ENCODE measurements at regions not wholly inside any gene's neighbourhood (a gene's known extent, or its start where the extent isn't known, plus 50 kb on each side); places are given as distances from the start of the nearest gene placed in this dataset.
"Not testable (repeated sequence)": the region's sequence is repeated elsewhere in the genome, so short reads cannot be mapped to it uniquely, and the experiment has no call there.

DNA sequence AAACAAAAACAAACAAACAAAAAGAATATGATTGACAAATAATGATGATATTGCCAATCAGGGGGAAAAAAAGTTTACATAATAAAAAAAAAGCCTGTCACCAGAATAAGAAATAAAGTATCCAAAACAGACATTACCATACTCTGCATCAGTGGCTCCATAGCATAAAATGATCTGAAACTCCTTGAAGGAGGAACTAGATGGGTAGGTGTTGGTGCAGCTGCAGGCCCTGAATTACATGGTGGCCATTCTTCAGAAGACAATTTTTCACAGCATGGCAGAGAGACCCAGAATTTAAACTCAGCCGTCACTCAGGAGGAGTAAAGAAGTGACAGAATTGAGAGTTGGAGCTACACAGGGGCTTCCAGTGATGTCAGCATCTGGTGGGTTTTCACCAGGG lies 60.2 kb downstream of the GLUL start:
- peaks cover 2% of the 10 kb centered on the region for H3K4me1 Mint-ChIP-seq (ENCODE audit: low read depth)
- no peak for ATAC-seq
- H3K4me3 Mint-ChIP-seq = no peak overlapping the region
- no peaks in the 10 kb centered on the region for H3K36me3 Mint-ChIP-seq (ENCODE audit: insufficient read depth)
- DNase-seq = no peak
- H3K27me3 Mint-ChIP-seq (ENCODE audit: low read depth) = no peaks in the 10 kb centered on the region
- no peaks in the 10 kb centered on the region for H3K9me3 Mint-ChIP-seq

GRCh38 chr1:182330303-182330702 lies 61.3 kb downstream of the GLUL start:
- no peak for DNase-seq
- H3K36me3 Mint-ChIP-seq (ENCODE audit: insufficient read depth) = no peaks in the 10 kb centered on the region

GRCh38 chr1:182329471-182329870 lies 62.1 kb downstream of the GLUL start:
- ATAC-seq (no peak), DNase-seq (no peak)
- Mint-ChIP-seq H3K4me1 (ENCODE audit: low read depth) (no peaks in the 10 kb centered on the region), H3K27me3 (ENCODE audit: low read depth) (no peaks in the 10 kb centered on the region), H3K9me3 (no peaks in the 10 kb centered on the region), H3K4me3 (no peak overlapping the region), H3K36me3 (ENCODE audit: insufficient read depth) (no peaks in the 10 kb centered on the region)

More at GRCh38 chr1:182330303-182330702, 61.3 kb downstream of the GLUL start:
- Mint-ChIP-seq H3K4me3 (no peak overlapping the region), H3K9me3 (no peaks in the 10 kb centered on the region), H3K4me1 (ENCODE audit: low read depth) (peaks cover 2% of the 10 kb centered on the region), H3K27me3 (ENCODE audit: low read depth) (no peaks in the 10 kb centered on the region)
- ATAC-seq = no peak

DNA sequence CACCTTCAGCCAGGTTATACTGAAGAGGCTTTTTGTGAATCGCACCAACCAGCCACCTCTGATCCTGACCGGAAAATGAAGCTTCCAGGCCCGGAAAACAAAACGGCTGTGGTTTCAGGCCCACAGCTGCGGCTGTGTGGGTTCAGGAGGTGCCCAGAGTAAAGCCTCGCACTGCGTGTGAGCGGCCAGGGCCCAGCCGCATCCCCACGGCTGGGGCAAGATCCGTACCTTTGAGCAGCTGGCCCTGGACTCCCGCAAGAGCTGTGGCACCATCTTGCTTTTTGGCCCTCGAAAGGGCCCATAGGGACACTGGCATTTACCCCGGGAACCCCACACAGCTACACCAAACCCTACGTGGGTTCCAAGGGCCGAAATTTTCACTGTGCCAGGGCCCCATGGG lies 63.0 kb downstream of the GLUL start:
- H3K27me3 Mint-ChIP-seq (ENCODE audit: low read depth) = no peaks in the 10 kb centered on the region
- no peaks in the 10 kb centered on the region for H3K9me3 Mint-ChIP-seq
- ATAC-seq (no peak), DNase-seq (no peak)
- no peaks in the 10 kb centered on the region for H3K4me1 Mint-ChIP-seq (ENCODE audit: low read depth)
- no peaks in the 10 kb centered on the region for H3K36me3 Mint-ChIP-seq (ENCODE audit: insufficient read depth)
- no peak overlapping the region for H3K4me3 Mint-ChIP-seq

GRCh38 chr1:182325339-182325738 lies 66.3 kb downstream of the GLUL start:
- ATAC-seq (no peak), DNase-seq (no peak)
- Mint-ChIP-seq H3K36me3 (ENCODE audit: insufficient read depth) (no peaks in the 10 kb centered on the region), H3K4me3 (no peak overlapping the region), H3K27me3 (ENCODE audit: low read depth) (no peaks in the 10 kb centered on the region), H3K4me1 (ENCODE audit: low read depth) (no peaks in the 10 kb centered on the region), H3K9me3 (no peaks in the 10 kb centered on the region)

GRCh38 chr1:182321532-182321931 lies 70.1 kb downstream of the GLUL start:
- not testable (repeated sequence) for H3K36me3 Mint-ChIP-seq (ENCODE audit: insufficient read depth); H3K27me3 Mint-ChIP-seq (ENCODE audit: low read depth); H3K9me3 Mint-ChIP-seq; DNase-seq; H3K4me3 Mint-ChIP-seq; H3K4me1 Mint-ChIP-seq (ENCODE audit: low read depth); ATAC-seq

DNA sequence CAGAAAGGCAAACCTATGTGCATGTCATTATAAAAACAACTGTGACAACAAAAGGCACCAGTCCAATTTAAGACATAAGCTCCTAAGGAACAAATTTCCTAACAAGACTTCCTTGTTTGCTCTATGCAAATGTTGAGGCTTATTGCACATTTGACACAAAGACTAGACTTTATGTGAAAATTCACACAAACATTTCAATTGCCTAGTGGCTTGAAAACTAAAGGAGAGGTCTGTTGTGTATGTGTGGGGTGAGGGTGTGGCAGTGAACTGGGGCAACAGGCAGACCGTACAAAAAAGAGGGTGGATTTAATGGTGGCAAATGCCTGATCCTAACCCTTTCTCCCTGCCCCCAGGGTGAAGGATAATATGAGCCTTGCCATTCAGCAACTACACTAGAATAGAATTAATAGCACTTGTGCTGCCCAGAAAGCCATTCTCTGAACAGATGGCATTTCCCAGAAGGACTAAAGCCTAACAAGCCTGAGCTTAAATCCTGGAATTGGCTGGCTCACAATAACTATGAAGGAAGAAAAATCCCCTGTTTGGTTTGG lies 73.9 kb downstream of the GLUL start:
- no peak for ATAC-seq
- Mint-ChIP-seq H3K9me3 (no peaks in the 10 kb centered on the region), H3K4me3 (no peak overlapping the region), H3K4me1 (ENCODE audit: low read depth) (no peaks in the 10 kb centered on the region), H3K27me3 (ENCODE audit: low read depth) (peaks cover 3% of the 10 kb centered on the region), H3K36me3 (ENCODE audit: insufficient read depth) (no peaks in the 10 kb centered on the region)
- no peak for DNase-seq

- H3K36me3 Mint-ChIP-seq (ENCODE audit: insufficient read depth); H3K4me1 Mint-ChIP-seq (ENCODE audit: low read depth); H3K27me3 Mint-ChIP-seq (ENCODE audit: low read depth); H3K4me3 Mint-ChIP-seq; H3K9me3 Mint-ChIP-seq; DNase-seq; ATAC-seq: not testable (repeated sequence)
Measured at GRCh38 chr1:182316454-182316853, 75.1 kb downstream of the GLUL start.

DNA sequence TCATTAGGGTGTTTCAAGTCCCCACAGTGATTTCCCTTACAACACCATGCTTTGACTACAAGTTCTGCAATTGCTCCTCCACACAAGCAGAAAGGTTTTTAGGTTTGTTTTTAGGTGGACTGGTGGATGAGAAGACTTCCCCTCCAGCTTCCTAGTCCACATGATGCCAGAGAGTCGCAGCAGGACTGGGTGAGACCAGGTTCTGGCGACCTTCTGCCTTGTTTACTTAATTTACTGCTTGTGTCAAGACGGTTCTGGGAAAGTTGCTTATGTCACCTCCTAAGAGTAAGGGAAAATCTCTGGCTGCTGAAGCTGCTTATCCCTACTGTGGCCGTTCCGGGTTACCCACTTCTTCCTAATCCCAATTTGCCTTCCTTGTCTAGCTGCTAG lies 76.4 kb downstream of the GLUL start:
- DNase-seq = no peak

GRCh38 chr1:182309631-182310351 lies 81.8 kb downstream of the GLUL start:
- H3K4me1 Mint-ChIP-seq (ENCODE audit: low read depth) = no peaks in the 10 kb centered on the region
- no peak overlapping the region for H3K4me3 Mint-ChIP-seq
- H3K36me3 Mint-ChIP-seq (ENCODE audit: insufficient read depth) = no peaks in the 10 kb centered on the region
- DNase-seq (no peak), ATAC-seq (no peak)
- no peaks in the 10 kb centered on the region for H3K9me3 Mint-ChIP-seq
- H3K27me3 Mint-ChIP-seq (ENCODE audit: low read depth) = peaks cover 5% of the 10 kb centered on the region

More for the DNA sequence above, 76.4 kb downstream of the GLUL start:
- ATAC-seq = no peak
- H3K27me3 Mint-ChIP-seq (ENCODE audit: low read depth) = peaks cover 5% of the 10 kb centered on the region
- no peaks in the 10 kb centered on the region for H3K9me3 Mint-ChIP-seq
- no peak overlapping the region for H3K4me3 Mint-ChIP-seq
- no peaks in the 10 kb centered on the region for H3K36me3 Mint-ChIP-seq (ENCODE audit: insufficient read depth)
- no peaks in the 10 kb centered on the region for H3K4me1 Mint-ChIP-seq (ENCODE audit: low read depth)

- H3K27me3 Mint-ChIP-seq (ENCODE audit: low read depth) = peaks cover 5% of the 10 kb centered on the region
- ATAC-seq (no peak), DNase-seq (no peak)
- H3K4me3 Mint-ChIP-seq = no peak overlapping the region
- H3K9me3 Mint-ChIP-seq = no peaks in the 10 kb centered on the region
- H3K36me3 Mint-ChIP-seq (ENCODE audit: insufficient read depth) = no peaks in the 10 kb centered on the region
- H3K4me1 Mint-ChIP-seq (ENCODE audit: low read depth) = no peaks in the 10 kb centered on the region
Measured at GRCh38 chr1:182308826-182309225, 82.8 kb downstream of the GLUL start.

GRCh38 chr1:182307486-182307885 lies 84.1 kb downstream of the GLUL start:
- ATAC-seq; H3K4me3 Mint-ChIP-seq; H3K9me3 Mint-ChIP-seq; H3K27me3 Mint-ChIP-seq (ENCODE audit: low read depth); H3K4me1 Mint-ChIP-seq (ENCODE audit: low read depth); H3K36me3 Mint-ChIP-seq (ENCODE audit: insufficient read depth); DNase-seq: not testable (repeated sequence)

- no peaks in the 10 kb centered on the region for H3K9me3 Mint-ChIP-seq
- no peaks in the 10 kb centered on the region for H3K36me3 Mint-ChIP-seq (ENCODE audit: insufficient read depth)
- H3K4me3 Mint-ChIP-seq = no peak overlapping the region
- ATAC-seq (no peak), DNase-seq (no peak)
- H3K4me1 Mint-ChIP-seq (ENCODE audit: low read depth) = peaks cover 14% of the 10 kb centered on the region
- no peaks in the 10 kb centered on the region for H3K27me3 Mint-ChIP-seq (ENCODE audit: low read depth)
Measured at GRCh38 chr1:182305861-182306260, 85.7 kb downstream of the GLUL start.

DNA sequence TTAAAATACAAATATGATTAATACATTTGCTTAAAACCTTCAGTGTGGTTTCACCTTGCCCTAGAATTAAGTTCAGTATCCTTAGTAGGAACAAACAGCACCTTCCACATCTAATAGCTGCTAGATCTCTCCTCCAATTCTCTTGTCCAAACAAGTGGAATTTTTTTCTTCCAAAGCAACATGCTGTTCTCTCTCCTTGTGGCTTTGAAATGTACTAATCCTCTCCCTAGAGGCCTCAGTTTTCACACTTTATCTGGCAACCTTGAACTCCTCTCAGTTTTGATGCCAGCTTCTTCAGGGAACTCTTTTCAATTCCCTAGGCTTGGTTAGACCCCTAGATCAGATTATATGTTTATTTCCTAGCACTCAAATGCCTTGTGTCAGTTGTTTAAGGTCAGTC lies 87.0 kb downstream of the GLUL start:
- Mint-ChIP-seq H3K36me3 (ENCODE audit: insufficient read depth) (no peaks in the 10 kb centered on the region), H3K27me3 (ENCODE audit: low read depth) (no peaks in the 10 kb centered on the region), H3K4me1 (ENCODE audit: low read depth) (peaks cover 19% of the 10 kb centered on the region), H3K9me3 (no peaks in the 10 kb centered on the region), H3K4me3 (no peak overlapping the region)
- ATAC-seq (no peak), DNase-seq (no peak)

DNA sequence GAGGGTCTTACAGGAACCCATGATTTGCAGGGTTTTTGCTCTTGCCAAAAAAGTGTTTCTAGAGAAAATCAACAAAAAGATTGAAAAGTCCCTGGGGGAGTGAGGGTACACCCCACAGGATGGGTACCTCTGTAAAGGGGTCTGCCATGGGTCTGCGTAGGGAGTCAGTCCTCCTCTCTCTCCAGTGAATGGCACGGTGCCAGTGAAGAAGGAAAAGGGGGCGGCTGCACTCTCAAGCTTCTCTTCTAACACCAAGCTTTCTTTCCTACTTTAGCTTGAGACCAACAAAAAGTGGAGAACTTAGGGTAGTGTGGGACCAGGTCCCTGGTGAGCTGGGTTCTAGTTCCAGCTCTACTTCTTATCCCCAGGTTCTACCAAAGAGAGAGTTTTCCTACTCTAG lies 87.4 kb downstream of the GLUL start:
- H3K4me3 Mint-ChIP-seq = no peak overlapping the region
- no peaks in the 10 kb centered on the region for H3K9me3 Mint-ChIP-seq
- H3K36me3 Mint-ChIP-seq (ENCODE audit: insufficient read depth) = no peaks in the 10 kb centered on the region
- H3K27me3 Mint-ChIP-seq (ENCODE audit: low read depth) = no peaks in the 10 kb centered on the region
- no peak for ATAC-seq
- peaks cover 20% of the 10 kb centered on the region for H3K4me1 Mint-ChIP-seq (ENCODE audit: low read depth)
- DNase-seq = no peak
